ENCODE measurements at regions not wholly inside any gene's neighbourhood (a gene's known extent, or its start where the extent isn't known, plus 50 kb on each side); places are given as distances from the start of the nearest gene placed in this dataset.

DNA sequence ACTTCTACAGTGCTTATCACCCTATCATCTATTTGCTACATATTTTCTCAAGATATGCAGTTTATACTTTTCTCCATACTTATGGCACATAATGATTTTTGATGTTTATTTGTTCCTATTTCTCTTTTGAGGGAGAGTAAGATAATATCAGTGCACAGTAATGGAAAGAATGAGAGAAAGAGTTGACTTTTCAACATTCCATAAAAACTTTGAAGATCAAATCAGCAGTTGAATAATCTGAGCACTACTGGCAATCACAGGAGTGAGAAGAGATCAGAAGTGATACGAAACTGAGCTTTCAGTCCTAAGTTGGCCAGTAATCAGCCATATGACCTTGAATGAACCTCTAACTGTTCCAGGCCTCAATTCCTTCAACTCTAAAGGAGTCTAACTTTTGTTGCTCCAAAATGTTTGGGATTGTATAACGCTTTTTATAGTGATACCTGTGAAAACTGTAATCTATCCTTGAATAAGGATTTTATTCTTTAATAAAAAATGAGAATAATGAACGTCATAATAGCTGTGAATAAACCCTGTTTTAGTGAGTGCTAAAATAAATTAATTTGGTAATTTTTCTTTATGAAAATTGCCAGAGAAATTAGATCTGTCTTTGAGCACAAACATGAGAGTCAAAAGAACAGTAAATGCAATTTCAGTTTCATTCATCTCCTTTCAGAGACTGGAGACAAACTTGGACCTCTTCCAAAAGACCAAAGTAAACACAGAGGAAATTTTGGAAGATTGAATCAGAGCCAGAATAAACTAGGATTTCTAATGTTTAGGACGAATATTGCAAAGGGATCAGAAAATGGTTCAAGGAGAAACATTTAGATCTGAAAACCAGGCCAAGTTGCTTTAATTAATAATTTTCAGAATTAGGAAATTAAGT is 309.9 kb downstream of the ADGRL2 start:
- TF ChIP-seq, protein P1, sequence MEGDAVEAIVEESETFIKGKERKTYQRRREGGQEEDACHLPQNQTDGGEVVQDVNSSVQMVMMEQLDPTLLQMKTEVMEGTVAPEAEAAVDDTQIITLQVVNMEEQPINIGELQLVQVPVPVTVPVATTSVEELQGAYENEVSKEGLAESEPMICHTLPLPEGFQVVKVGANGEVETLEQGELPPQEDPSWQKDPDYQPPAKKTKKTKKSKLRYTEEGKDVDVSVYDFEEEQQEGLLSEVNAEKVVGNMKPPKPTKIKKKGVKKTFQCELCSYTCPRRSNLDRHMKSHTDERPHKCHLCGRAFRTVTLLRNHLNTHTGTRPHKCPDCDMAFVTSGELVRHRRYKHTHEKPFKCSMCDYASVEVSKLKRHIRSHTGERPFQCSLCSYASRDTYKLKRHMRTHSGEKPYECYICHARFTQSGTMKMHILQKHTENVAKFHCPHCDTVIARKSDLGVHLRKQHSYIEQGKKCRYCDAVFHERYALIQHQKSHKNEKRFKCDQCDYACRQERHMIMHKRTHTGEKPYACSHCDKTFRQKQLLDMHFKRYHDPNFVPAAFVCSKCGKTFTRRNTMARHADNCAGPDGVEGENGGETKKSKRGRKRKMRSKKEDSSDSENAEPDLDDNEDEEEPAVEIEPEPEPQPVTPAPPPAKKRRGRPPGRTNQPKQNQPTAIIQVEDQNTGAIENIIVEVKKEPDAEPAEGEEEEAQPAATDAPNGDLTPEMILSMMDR (IDR thresholded peaks at IDR 0.05), result no peak
- TF ChIP-seq EZH2phosphoT487 (IDR thresholded peaks at IDR 0.05) (no peak), EZH2 (IDR thresholded peaks at IDR 0.05) (no peak)
